HepG2 (cell line): ENCODE measurements at regions not wholly inside any gene's neighbourhood (a gene's known extent, or its start where the extent isn't known, plus 50 kb on each side); places are given as distances from the start of the nearest gene placed in this dataset.

Experiments used
- ATAC-seq: fragments of 200-7000 bp; cut with Tn5 transposase; 3 replicates; pipeline ENCODE4 v1.9.1; 2020; ENCODE audit warnings: mild to moderate bottlenecking, moderate library complexity
- BruUV-seq: library from RNA; stranded (reverse); fragments of 400-500 nt; replicated peaks from 2 replicates; lab custom pipeline; 2021; lab: Mats Ljungman, UMichigan
- CTCF ChIA-PET: fragments of 300-600 bp; formaldehyde crosslinking; extraction: SDS; loops from one replicate; lab custom pipeline; 2021; ENCODE audit warnings: low total read pairs, inconsistent platforms, low intra/inter-chr PET ratio; lab: Yijun Ruan, JAX
- POLR2A ChIA-PET: fragments of 350-600 bp; sonication (Branson Sonifier 250); formaldehyde crosslinking; loops from one replicate; lab custom pipeline; 2020; ENCODE audit warnings: antibody characterized with exemption, inconsistent platforms; lab: Yijun Ruan, JAX
- DNase-seq: peaks from one replicate; pipeline ENCODE4 v3.0.0-alpha.2; 2015; ENCODE audit warnings: low spot score
- FAIRE-seq: peaks from 3 replicates; lab custom pipeline; 2011; peaks lifted over from hg19 to GRCh38; lab: Jason Lieb, UNC
- H2AFZ ChIP-seq: one replicate; pipeline ENCODE4 v1.6.1; 2011; ENCODE audit warnings: low read length, inconsistent platforms
- H3K27ac ChIP-seq: fragments of 300-600 bp; 3 replicates; pipeline ENCODE4 v1.8.0; 2011; ENCODE audit warnings: mixed run types, mild to moderate bottlenecking, mixed read lengths, low read length, inconsistent platforms; ENCODE audit not compliant: insufficient read depth; ENCODE audit errors: extremely low read length
- H3K27me3 ChIP-seq, 2 experiments: fragments of 200-600 bp in 1 of 2; 2 replicates in 1 of 2; 3 replicates in 1 of 2; pipeline versions ENCODE4 v1.6.0 to v1.8.0; 2011; ENCODE audit warnings: low read length in 2 of 2, mild to moderate bottlenecking in 2 of 2, moderate library complexity in 2 of 2, inconsistent platforms in 1 of 2; ENCODE audit not compliant: insufficient read depth in 2 of 2, control insufficient read depth in 1 of 2
- H3K36me3 ChIP-seq, 2 experiments: fragments of 200-600 bp in 1 of 2; replicated peaks in 1 of 2; 2 replicates in 1 of 2; 3 replicates in 1 of 2; pipeline versions ENCODE4 v1.5.1 to v1.8.0; 2011; ENCODE audit warnings: low read length in 2 of 2, inconsistent platforms in 1 of 2; ENCODE audit not compliant: insufficient read depth in 2 of 2, control insufficient read depth in 1 of 2
- H3K4me1 ChIP-seq: 2 replicates; pipeline ENCODE4 v1.5.1; 2012; ENCODE audit warnings: low read length, inconsistent platforms; ENCODE audit not compliant: insufficient read depth
- H3K4me2 ChIP-seq: 2 replicates; pipeline ENCODE4 v1.6.0; 2011; ENCODE audit warnings: low read depth, low read length, inconsistent platforms
- H3K4me3 ChIP-seq, 3 experiments: fragments of 200-600 bp in 1 of 3; sonication (generic), shearing (Covaris generic) in 1 of 3; replicated peaks in 1 of 3; 2 replicates each; pipeline ENCODE4 v1.5.1; 2011 to 2016; ENCODE audit warnings: low read length in 3 of 3, inconsistent platforms in 2 of 3, low read depth in 2 of 3, mild to moderate bottlenecking in 2 of 3, control low read depth in 1 of 3, mixed read lengths in 1 of 3; ENCODE audit not compliant: insufficient read depth in 1 of 3
- H3K79me2 ChIP-seq: one replicate; pipeline ENCODE4 v1.6.1; 2011; ENCODE audit warnings: low read length, inconsistent platforms; ENCODE audit not compliant: insufficient read depth
- H3K9ac ChIP-seq: 2 replicates; pipeline ENCODE4 v1.6.0; 2011; ENCODE audit warnings: mild to moderate bottlenecking, low read depth, low read length, inconsistent platforms; ENCODE audit not compliant: insufficient read depth
- H3K9me3 ChIP-seq: 2 replicates; pipeline ENCODE4 v1.5.1; 2012; ENCODE audit warnings: mild to moderate bottlenecking, low read length
- H4K20me1 ChIP-seq: 2 replicates; pipeline ENCODE4 v1.6.0; 2011; ENCODE audit warnings: inconsistent platforms, mild to moderate bottlenecking, low read length, moderate library complexity; ENCODE audit not compliant: insufficient read depth
- IRF2 ChIP-seq: IDR thresholded peaks from 2 replicates; pipeline ENCODE4 v1.6.1; 2018; ENCODE audit warnings: missing genetic modification reagents, missing compliant biosample characterization
- KIAA2018 ChIP-seq: sonication (generic); formaldehyde crosslinking; IDR thresholded peaks from 2 replicates; pipeline ENCODE4 v1.5.0; 2020; ENCODE audit warnings: mild to moderate bottlenecking, missing genetic modification reagents, borderline replicate concordance
- MIER2 ChIP-seq: IDR thresholded peaks from 2 replicates; pipeline ENCODE4 v1.6.1; 2016; ENCODE audit warnings: missing biosample characterization, missing genetic modification reagents
- PHF5A ChIP-seq: IDR thresholded peaks from one replicate; pipeline ENCODE4 v1.6.1; 2018; ENCODE audit warnings: low read depth, missing genetic modification reagents; ENCODE audit not compliant: unreplicated experiment
- RBAK ChIP-seq: sonication (generic); formaldehyde crosslinking; IDR thresholded peaks from 2 replicates; pipeline ENCODE4 v1.5.1; 2020; ENCODE audit warnings: mild to moderate bottlenecking, missing genetic modification reagents
- RBFOX2 ChIP-seq: fragments of 200-400 bp; formaldehyde crosslinking; IDR thresholded peaks from 2 replicates; pipeline ENCODE4 v1.6.1; 2017; ENCODE audit warnings: low read depth, mild to moderate bottlenecking, low read length
- TEAD2 ChIP-seq: sonication (generic); formaldehyde crosslinking; IDR thresholded peaks from 2 replicates; pipeline ENCODE4 v1.9.0; 2021; ENCODE audit warnings: missing genetic modification reagents
- ZNF580 ChIP-seq: IDR thresholded peaks from 2 replicates; pipeline ENCODE4 v1.6.1; 2016; ENCODE audit warnings: low read depth, borderline replicate concordance
- ZNF674 ChIP-seq: sonication (generic); formaldehyde crosslinking; IDR thresholded peaks from 2 replicates; pipeline ENCODE4 v1.5.0; 2020; ENCODE audit warnings: low read depth, mild to moderate bottlenecking, missing genetic modification reagents
- WGBS: methylation state at CpG from one replicate; pipeline ENCODE4 v1.1.6; 2017; ENCODE audit warnings: low lambda C conversion rate; 5-methylcytosine and 5-hydroxymethylcytosine counted together
- in situ Hi-C: cut with HindIII; loops from 2 replicates; pipeline ENCODE4 v1.10.0; 2017; ENCODE audit warnings: low pct_unique_long_range_greater_than_20kb; ENCODE audit not compliant: extremely low pct_ligation_motif_present
- intact Hi-C: fragments of 100-400 bp; cut with micrococcal nuclease; formaldehyde crosslinking; loops from one replicate; pipeline ENCODE4 v1.10.0; 2022; ENCODE audit not compliant: unreplicated experiment

- no peaks in the 10 kb centered on the region for H3K79me2 ChIP-seq
- 3% methylated on average over 5 of the region's 5 CpGs for WGBS
- in situ Hi-C loops = no loop called here
- FAIRE-seq (no peak), ATAC-seq (no peak), DNase-seq (no peak)
- no peaks in the 10 kb centered on the region for H3K36me3 ChIP-seq
- H3K4me3 ChIP-seq = no peak overlapping the region
- H2AFZ ChIP-seq = no peak overlapping the region
- CTCF ChIA-PET = no interaction called here
- intact Hi-C loops = no loop called here
- no peak overlapping the region for H3K4me2 ChIP-seq
- H3K9ac ChIP-seq = no peak overlapping the region
- BruUV-seq = no TSS peak
- H3K9me3 ChIP-seq = peaks cover 17% of the 10 kb centered on the region
- H3K27me3 ChIP-seq = 0 out of 5 replicates have a peak, but pooled peaks cover 0 to 5% of the 10 kb centered on the region in 2 experiments
- TF ChIP-seq MIER2 (CRISPR knock-in tag) = no peak
- TF ChIP-seq PHF5A (CRISPR knock-in tag) = no peak
- no peak for TF ChIP-seq RBFOX2
- no peak for TF ChIP-seq IRF2 (CRISPR knock-in tag)
- no peak for TF ChIP-seq TEAD2 (CRISPR knock-in tag)
- TF ChIP-seq KIAA2018 (CRISPR knock-in tag) = no peak
- TF ChIP-seq RBAK = no peak
- TF ChIP-seq ZNF674 (CRISPR knock-in tag) = no peak
- no peak for TF ChIP-seq ZNF580 (CRISPR knock-in tag)
- H3K27ac ChIP-seq = no peak overlapping the region
- POLR2A ChIA-PET = no interaction called here
- H4K20me1 ChIP-seq = no peaks in the 10 kb centered on the region
- H3K4me1 ChIP-seq = no peaks in the 10 kb centered on the region
These were observed 140.4 kb upstream of the NPVF start for GRCh38 chr7:25368599-25369201.
